Activated CD8-positive, alpha-beta T cell treated with anti-CD3 and anti-CD28 coated beads for 36 hours (primary cell): ENCODE measurements at regions not wholly inside any gene's neighbourhood (a gene's known extent, or its start where the extent isn't known, plus 50 kb on each side); places are given as distances from the start of the nearest gene placed in this dataset.
"Not testable (repeated sequence)": the region's sequence is repeated elsewhere in the genome, so short reads cannot be mapped to it uniquely, and the experiment has no call there.

Experiments used
- ATAC-seq: fragments of 200-7000 bp; cut with Tn5 transposase; one replicate; pipeline ENCODE4 v1.10.0; 2021; ENCODE audit warnings: mild to moderate bottlenecking, moderate library complexity
- CTCF ChIA-PET: fragments of 350-600 bp; sonication (Branson Sonifier 250); formaldehyde crosslinking; loops from one replicate; lab custom pipeline; 2021; ENCODE audit warnings: antibody characterized with exemption; lab: Charles Lee
- POLR2A ChIA-PET: fragments of 350-600 bp; sonication (Branson Sonifier 250); formaldehyde crosslinking; loops from one replicate; lab custom pipeline; 2021; ENCODE audit warnings: antibody characterized with exemption; lab: Charles Lee
- DNase-seq: peaks from one replicate; pipeline ENCODE4 v3.0.0-alpha.2; 2020
- H3K27ac Mint-ChIP-seq: one replicate; pipeline ENCODE4 v1.8.0; 2021; ENCODE audit warnings: mild to moderate bottlenecking, mixed read lengths
- H3K27me3 Mint-ChIP-seq: one replicate; pipeline ENCODE4 v1.8.0; 2021; ENCODE audit warnings: mixed read lengths
- H3K36me3 Mint-ChIP-seq: one replicate; pipeline ENCODE4 v1.8.0; 2021; ENCODE audit warnings: low read depth, mixed read lengths
- H3K4me1 Mint-ChIP-seq: one replicate; pipeline ENCODE4 v1.8.0; 2021; ENCODE audit warnings: low read depth, mixed read lengths
- H3K4me3 Mint-ChIP-seq: one replicate; pipeline ENCODE4 v1.8.0; 2021; ENCODE audit warnings: mild to moderate bottlenecking, moderate library complexity, mixed read lengths
- H3K9me3 Mint-ChIP-seq: one replicate; pipeline ENCODE4 v1.8.0; 2021; ENCODE audit warnings: mixed read lengths
- CTCF ChIP-seq: fragments of 200-600 bp; IDR thresholded peaks from one replicate; pipeline ENCODE4 v1.8.0; 2022; ENCODE audit warnings: antibody characterized with exemption, mild to moderate bottlenecking
- intact Hi-C: fragments of 100-400 bp; cut with micrococcal nuclease; formaldehyde crosslinking; loops from one replicate; pipeline ENCODE4 v1.10.0; 2022

DNA sequence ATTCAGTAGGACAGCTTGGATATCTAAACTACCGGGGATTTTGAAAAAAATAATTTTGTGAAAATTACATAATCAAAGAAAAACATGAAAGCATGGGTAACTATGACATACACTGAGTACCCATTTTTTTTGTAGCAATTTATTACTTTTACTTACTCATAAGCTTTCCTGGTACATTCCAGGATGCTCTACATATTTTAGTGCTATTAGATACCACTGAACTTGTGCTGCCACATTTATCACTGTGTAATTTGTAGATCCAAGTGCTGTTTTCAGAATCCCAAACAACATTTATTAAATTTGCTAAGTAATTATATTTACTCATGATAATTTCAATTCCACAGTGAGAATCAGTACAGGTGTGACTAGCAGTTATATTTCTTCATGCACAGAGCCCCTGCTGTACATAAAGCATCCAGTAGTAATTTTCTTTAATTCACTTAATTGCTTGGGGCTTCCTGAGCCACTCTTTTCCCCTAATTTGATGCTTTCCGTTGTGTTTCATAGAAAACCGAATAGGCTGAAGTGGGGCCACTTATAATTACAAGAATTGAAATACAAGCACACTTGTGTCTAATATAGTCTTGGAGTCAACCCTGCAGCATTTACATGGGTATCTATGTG lies 2254.4 kb downstream of the ARAP2 start:
- intact Hi-C loops = no loop called here
- no peak for TF ChIP-seq CTCF
- ChIA-PET POLR2A (no interaction called here), CTCF (no interaction called here)
- DNase-seq (no peak), ATAC-seq (no peak)
- Mint-ChIP-seq H3K36me3 (no peaks in the 10 kb centered on the region), H3K27me3 (no peaks in the 10 kb centered on the region), H3K9me3 (no peaks in the 10 kb centered on the region), H3K4me3 (no peak overlapping the region), H3K4me1 (no peaks in the 10 kb centered on the region), H3K27ac (no peak overlapping the region)

- no peaks in the 10 kb centered on the region for H3K36me3 Mint-ChIP-seq
- ATAC-seq (no peak), DNase-seq (no peak)
- intact Hi-C loops = no loop called here
- no peak overlapping the region for H3K4me3 Mint-ChIP-seq
- peaks cover 3% of the 10 kb centered on the region for H3K9me3 Mint-ChIP-seq
- H3K4me1 Mint-ChIP-seq = no peaks in the 10 kb centered on the region
- ChIA-PET POLR2A (no interaction called here), CTCF (no interaction called here)
- TF ChIP-seq CTCF = no peak
- H3K27ac Mint-ChIP-seq = no peak overlapping the region
- H3K27me3 Mint-ChIP-seq = no peaks in the 10 kb centered on the region
Observed at GRCh38 chr4:33996075-33996718, 2248.1 kb downstream of the ARAP2 start.

DNA sequence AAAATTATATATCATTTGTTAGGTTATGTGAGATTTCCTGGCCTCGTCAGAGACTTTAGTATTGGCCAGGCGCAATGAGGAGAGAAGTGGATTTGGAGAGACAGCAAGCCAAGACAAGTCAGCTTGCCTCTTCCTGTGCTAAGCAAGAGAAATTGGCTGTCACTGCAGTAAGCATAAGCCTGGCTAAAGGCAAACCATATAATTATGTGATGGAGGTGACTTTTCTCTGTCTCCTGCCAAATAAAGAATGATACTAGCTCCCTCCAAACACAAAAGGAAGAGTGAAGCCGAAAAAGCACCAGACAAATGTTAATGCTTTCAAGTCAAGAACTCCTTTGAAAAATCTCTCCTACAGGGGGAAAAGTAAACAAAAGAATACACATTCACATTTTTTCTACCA lies 2246.0 kb downstream of the ARAP2 start:
- no peak for TF ChIP-seq CTCF
- Mint-ChIP-seq H3K27ac (no peak overlapping the region), H3K27me3 (no peaks in the 10 kb centered on the region), H3K36me3 (no peaks in the 10 kb centered on the region), H3K4me1 (no peaks in the 10 kb centered on the region), H3K4me3 (no peak overlapping the region), H3K9me3 (peaks cover 3% of the 10 kb centered on the region)
- CTCF ChIA-PET = no interaction called here
- POLR2A ChIA-PET = no interaction called here
- intact Hi-C loops = no loop called here
- DNase-seq = no peak
- no peak for ATAC-seq

GRCh38 chr4:34000356-34000755 lies 2244.0 kb downstream of the ARAP2 start:
- TF ChIP-seq CTCF = no peak
- ATAC-seq = no peak
- Mint-ChIP-seq H3K27ac (no peak overlapping the region), H3K36me3 (no peaks in the 10 kb centered on the region), H3K4me1 (no peaks in the 10 kb centered on the region), H3K9me3 (peaks cover 3% of the 10 kb centered on the region), H3K4me3 (no peak overlapping the region), H3K27me3 (no peaks in the 10 kb centered on the region)
- no peak for DNase-seq
- CTCF ChIA-PET = no interaction called here
- POLR2A ChIA-PET = no interaction called here
- intact Hi-C loops = no loop called here

DNA sequence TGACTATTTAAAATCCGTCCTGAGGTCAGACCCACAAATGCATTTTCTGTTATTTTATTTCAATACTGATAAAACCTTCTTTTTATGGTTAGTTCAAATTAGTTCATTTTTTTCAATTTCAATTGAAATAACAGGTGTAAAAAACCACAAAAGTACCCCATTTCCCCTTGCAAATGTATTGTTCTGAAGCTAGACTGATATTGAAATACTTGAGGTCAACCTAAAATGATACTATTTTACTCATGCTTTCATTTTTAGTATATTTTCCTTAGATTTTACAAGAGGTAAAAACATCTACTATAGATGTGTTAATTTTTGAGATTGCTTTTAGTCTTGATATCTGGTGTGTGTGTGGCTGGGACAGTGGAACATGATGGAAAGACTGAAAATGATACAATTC lies 2237.8 kb downstream of the ARAP2 start:
- DNase-seq, POLR2A ChIA-PET, H3K4me1 Mint-ChIP-seq, H3K9me3 Mint-ChIP-seq, ATAC-seq, H3K27me3 Mint-ChIP-seq, H3K4me3 Mint-ChIP-seq, intact Hi-C loops, H3K27ac Mint-ChIP-seq, H3K36me3 Mint-ChIP-seq, CTCF ChIA-PET: not testable (repeated sequence)
